ENCODE measurements at regions not wholly inside any gene's neighbourhood (a gene's known extent, or its start where the extent isn't known, plus 50 kb on each side); places are given as distances from the start of the nearest gene placed in this dataset.

- TF ChIP-seq CTCF (IDR thresholded peaks at IDR 0.05) (no peak), EZH2 (IDR thresholded peaks at IDR 0.05; ENCODE audit: borderline replicate concordance, insufficient read depth, low read depth, low read length, poor library complexity, severe bottlenecking) (no peak)
Observed at GRCh38 chr14:28652782-28653181, 113.8 kb upstream of the FOXG1 start.
